GM13976 (cell line): ENCODE measurements at regions not wholly inside any gene's neighbourhood (a gene's known extent, or its start where the extent isn't known, plus 50 kb on each side); places are given as distances from the start of the nearest gene placed in this dataset.

Source experiments
- DNase-seq: peaks from one replicate; pipeline ENCODE4 v3.0.0; 2012; ENCODE audit warnings: low spot score
- in situ Hi-C: fragments of 300-500 bp; cut with MboI; formaldehyde crosslinking; loops from one replicate; pipeline ENCODE4 v1.12.0; 2022; ENCODE audit warnings: low sequenced_read_pairs, mixed read lengths, inconsistent platforms; ENCODE audit not compliant: unreplicated experiment
- TF ChIP-seq, protein P1 (sequence below): IDR thresholded peaks from 2 replicates; pipeline ENCODE4 v1.5.1; 2012; ENCODE audit warnings: borderline replicate concordance, mild to moderate bottlenecking; ENCODE audit not compliant: insufficient read depth; ENCODE audit errors: extremely low read depth, missing control alignments, control extremely low read depth

DNA sequence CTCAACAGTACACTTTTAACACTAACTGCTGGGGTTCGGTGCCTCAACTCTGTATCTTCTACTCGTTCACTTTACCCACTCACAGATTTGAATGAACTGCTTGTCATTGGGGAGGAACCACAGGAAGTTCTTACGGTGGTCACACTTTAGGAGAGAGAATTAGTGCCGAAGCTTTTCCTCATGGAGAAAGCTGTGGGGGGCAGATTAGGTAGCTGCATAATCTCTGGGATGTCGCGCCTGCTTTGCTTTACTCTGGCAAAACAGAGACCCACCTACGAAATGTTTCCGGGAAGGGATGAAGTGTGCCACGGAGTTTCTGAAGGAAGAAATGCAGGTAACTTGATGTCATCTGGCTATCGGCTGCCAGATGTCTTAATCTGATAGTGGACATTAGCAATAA, 949.7 kb upstream of the TENM3 start:
- in situ Hi-C loops, result no loop called here
- no peak for DNase-seq
- TF ChIP-seq, protein P1, sequence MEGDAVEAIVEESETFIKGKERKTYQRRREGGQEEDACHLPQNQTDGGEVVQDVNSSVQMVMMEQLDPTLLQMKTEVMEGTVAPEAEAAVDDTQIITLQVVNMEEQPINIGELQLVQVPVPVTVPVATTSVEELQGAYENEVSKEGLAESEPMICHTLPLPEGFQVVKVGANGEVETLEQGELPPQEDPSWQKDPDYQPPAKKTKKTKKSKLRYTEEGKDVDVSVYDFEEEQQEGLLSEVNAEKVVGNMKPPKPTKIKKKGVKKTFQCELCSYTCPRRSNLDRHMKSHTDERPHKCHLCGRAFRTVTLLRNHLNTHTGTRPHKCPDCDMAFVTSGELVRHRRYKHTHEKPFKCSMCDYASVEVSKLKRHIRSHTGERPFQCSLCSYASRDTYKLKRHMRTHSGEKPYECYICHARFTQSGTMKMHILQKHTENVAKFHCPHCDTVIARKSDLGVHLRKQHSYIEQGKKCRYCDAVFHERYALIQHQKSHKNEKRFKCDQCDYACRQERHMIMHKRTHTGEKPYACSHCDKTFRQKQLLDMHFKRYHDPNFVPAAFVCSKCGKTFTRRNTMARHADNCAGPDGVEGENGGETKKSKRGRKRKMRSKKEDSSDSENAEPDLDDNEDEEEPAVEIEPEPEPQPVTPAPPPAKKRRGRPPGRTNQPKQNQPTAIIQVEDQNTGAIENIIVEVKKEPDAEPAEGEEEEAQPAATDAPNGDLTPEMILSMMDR, result no peak

DNA sequence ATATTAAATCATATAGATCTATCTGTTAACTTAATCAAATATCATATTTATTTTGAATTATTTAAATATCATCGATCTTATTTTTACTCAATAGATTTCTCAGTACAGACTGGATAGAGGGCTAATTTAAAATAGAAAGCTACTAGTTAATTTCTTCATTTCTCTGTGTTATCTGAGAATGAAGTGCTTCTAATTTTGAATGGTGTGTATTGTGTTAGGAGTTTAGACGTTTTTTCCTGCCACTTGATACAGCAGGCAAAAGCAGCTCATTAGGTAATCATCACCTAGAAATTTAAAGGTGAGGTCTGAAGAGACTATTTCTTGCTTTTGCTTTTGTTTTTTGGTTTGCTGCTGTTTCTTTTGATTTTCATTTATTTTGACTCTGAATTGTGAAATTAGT, 948.8 kb upstream of the TENM3 start:
- TF ChIP-seq, protein P1, result no peak
- DNase-seq, result no peak
- in situ Hi-C loops, result no loop called here

DNA sequence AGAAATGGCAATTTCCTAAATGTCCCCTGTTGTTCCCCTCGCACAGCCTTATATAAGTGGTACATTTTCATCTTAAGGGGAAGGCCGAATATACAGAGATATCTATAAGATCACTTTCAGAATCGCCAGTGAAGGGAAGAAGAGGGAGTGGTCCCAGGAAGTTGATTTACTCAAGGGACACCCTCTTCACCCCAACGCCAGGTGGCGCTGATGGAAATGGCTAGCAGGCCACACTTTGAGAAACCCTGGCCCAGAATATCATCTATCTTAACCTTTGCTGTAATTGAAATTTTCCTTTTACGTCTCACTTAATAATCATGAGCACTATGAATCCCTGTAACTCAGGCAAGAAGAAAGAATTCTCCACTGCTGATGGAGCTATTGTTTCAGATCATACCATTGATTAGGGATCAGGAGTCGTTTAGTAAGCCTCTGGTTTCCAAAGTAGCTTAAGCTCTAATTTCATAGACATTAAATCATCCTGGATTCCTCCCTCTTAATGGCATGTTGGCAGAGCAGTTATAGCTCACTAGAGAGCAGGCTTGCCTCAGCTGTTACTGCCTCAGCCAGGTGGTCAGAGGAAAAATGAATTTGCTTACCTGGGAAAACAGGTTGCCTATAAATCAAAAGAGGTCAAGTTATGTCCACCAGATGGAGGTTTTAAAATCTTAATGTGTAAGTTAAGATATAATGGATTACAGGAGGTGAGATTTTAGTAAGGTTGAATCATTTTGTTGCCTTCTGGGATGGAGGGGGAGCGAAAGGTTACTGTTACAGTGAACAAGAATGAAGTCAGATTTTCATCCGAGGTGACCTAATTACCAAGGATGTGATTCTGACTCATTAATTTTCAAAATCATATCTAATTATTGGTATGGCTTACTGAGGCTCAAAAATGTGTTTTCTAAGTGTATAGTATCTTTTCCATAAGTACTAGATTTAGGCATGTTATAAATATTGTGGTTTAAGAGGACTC, 941.2 kb upstream of the TENM3 start:
- in situ Hi-C loops, result loop anchor here (10.0 kb wide), 1 partner anchor 223 kb away; no protein-coding TSS in a partner anchor
- TF ChIP-seq, protein P1, result peak; percentile 56
- peak; percentile 21 for DNase-seq

DNA sequence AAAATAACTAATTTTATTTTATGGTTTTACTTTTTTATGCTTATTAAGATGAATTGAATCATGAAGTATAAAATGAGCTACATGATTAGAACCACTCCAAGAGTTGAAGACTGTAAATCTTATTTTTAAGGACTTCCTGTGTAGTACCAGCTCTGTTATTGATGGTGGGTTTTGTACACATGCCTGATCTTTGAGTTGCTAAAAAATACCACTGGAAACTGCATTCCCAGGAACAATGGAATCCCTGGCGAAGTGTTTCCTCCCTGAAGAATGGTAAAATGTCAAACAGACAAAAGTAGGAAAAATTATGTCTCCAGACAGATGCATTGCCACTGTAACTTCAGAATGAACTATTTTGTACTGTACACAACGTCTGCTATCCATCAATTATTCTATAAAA, 935.4 kb upstream of the TENM3 start:
- in situ Hi-C loops, result loop anchor here (10.0 kb wide), 1 partner anchor 217 kb away; no protein-coding TSS in a partner anchor
- TF ChIP-seq, protein P1, result no peak
- no peak for DNase-seq

DNA sequence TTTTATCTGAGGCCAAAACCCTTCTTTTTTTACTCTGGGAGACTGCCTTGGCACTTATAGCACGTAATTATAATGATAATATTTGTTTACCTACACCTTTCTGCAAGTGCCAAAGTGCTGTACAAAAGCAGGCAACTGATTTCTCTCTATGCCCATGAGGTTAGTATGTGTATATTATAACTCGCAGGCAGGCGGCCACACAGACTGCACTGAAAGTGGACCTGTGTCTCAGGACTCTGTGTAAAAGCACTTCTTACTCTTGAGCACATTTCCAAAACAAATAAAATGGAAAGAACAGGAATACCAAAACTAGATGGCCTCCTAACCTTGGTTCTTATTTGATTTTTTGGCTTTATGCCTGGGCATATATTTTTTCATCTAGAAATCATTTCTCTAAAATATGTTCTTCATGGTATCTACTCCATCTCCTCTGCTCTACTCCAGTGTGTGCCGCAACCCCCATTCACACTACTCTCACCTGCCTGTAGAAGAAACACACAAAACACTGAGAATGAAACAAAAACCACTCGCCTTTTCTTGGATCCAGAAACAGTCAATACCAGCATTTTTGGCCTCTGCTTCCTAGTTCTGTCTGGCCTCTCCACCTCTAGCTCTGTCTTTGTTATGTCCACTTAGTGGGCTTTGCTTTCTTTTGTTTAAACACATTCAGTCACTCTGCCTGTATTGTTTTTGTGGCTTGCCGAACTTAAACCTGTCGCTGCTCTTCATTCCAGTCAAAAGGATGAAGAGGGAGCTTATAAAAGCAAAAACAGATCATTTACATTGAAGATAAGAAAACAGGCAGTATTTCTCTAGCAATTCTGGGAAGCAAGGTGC, 934.5 kb upstream of the TENM3 start:
- TF ChIP-seq, protein P1, result no peak
- in situ Hi-C loops, result loop anchor here (10.0 kb wide), 1 partner anchor 216 kb away; no protein-coding TSS in a partner anchor
- no peak for DNase-seq

DNA sequence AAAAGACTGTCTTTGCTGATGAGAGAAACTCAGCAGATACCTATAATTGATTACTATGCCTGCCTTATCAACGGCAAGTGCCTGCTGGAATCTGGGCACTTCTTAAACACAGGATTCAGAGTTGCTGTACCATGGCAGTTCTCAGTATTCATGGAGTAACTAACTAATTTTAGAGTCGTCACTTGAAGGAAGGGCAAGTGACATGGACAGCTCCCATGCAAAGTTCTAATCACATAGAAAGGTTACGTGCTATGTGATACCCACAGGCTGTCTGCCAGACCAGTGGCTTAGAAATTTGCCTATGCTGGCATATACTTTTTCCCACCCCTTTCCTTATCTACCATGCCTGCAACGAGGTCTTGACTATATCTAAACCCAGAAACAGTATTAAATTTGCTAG, 931.1 kb upstream of the TENM3 start:
- in situ Hi-C loops, result no loop called here
- TF ChIP-seq, protein P1, result no peak
- DNase-seq, result no peak
